AG04449 (cell line): ENCODE measurements at regions not wholly inside any gene's neighbourhood (a gene's known extent, or its start where the extent isn't known, plus 50 kb on each side); places are given as distances from the start of the nearest gene placed in this dataset.

Experiments
- CTCF ChIA-PET: fragments of 350-600 bp; formaldehyde crosslinking; extraction: SDS; loops from one replicate; lab custom pipeline; 2021; ENCODE audit warnings: antibody characterized with exemption; lab: Yijun Ruan, JAX
- POLR2A ChIA-PET: fragments of 400-600, 350-600 bp; formaldehyde crosslinking; extraction: SDS; loops from one replicate; lab custom pipeline; 2020; ENCODE audit warnings: antibody characterized with exemption, inconsistent platforms; lab: Yijun Ruan, JAX
- DNase-seq: peaks from one replicate; pipeline ENCODE4 v3.0.0-alpha.2; 2010; ENCODE audit warnings: low read depth, low spot score
- H3K4me3 ChIP-seq: 2 replicates; pipeline ENCODE4 v1.5.1; 2011; ENCODE audit warnings: low read depth, mild to moderate bottlenecking, control low read depth, low read length
- TF ChIP-seq, protein P1 (sequence below): IDR thresholded peaks from one replicate; pipeline ENCODE4 v1.5.1; 2011; ENCODE audit warnings: mild to moderate bottlenecking, moderate library complexity, low read length, control low read depth, inconsistent platforms; ENCODE audit not compliant: insufficient read depth; ENCODE audit errors: missing control alignments

GRCh38 chr10:10647331-10647730 lies 370.3 kb upstream of the CELF2 start:
- TF ChIP-seq, protein P1, sequence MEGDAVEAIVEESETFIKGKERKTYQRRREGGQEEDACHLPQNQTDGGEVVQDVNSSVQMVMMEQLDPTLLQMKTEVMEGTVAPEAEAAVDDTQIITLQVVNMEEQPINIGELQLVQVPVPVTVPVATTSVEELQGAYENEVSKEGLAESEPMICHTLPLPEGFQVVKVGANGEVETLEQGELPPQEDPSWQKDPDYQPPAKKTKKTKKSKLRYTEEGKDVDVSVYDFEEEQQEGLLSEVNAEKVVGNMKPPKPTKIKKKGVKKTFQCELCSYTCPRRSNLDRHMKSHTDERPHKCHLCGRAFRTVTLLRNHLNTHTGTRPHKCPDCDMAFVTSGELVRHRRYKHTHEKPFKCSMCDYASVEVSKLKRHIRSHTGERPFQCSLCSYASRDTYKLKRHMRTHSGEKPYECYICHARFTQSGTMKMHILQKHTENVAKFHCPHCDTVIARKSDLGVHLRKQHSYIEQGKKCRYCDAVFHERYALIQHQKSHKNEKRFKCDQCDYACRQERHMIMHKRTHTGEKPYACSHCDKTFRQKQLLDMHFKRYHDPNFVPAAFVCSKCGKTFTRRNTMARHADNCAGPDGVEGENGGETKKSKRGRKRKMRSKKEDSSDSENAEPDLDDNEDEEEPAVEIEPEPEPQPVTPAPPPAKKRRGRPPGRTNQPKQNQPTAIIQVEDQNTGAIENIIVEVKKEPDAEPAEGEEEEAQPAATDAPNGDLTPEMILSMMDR: no peak

GRCh38 chr10:10657139-10657760 lies 360.4 kb upstream of the CELF2 start:
- CTCF ChIA-PET: interaction anchor here (1.0 kb wide), 1 partner anchor 377 kb away, joined by 4 read pairs; no protein-coding TSS in a partner anchor
- DNase-seq: no peak
- H3K4me3 ChIP-seq: no peak overlapping the region
- TF ChIP-seq, protein P1: no peak
- POLR2A ChIA-PET: no interaction called here

More at GRCh38 chr10:10647331-10647730, 370.3 kb upstream of the CELF2 start:
- no peak for DNase-seq
- H3K4me3 ChIP-seq: no peak overlapping the region
- ChIA-PET CTCF (no interaction called here), POLR2A (no interaction called here)

DNA sequence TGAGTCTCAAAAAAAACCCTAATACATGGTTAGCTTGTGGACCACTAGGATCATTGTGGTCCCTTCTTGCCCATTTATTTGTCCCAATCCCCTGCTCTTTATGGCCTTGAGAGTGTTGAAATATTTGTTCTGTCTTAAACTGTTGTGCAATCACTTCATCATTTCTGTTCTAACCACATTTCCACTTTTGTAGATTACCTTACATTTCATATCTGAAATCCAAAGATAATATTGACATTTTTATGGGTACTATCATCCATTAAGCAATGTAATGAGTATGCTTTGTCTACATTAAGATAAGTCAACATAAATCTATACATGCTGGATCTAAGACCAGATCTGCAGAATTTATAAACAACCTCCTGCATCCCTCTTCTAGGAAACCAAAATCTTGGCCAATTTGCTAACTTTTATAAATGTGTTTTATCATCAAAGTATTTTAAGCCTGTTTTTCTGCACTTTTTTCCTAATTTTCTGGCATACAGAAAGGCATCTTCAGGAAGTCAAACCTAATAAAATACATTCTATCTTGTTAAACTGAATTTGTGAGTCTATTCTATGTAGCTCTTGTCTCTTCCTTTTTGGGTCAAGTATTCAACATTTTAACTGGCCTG lies 359.4 kb upstream of the CELF2 start:
- POLR2A ChIA-PET: no interaction called here
- H3K4me3 ChIP-seq: no peak overlapping the region
- CTCF ChIA-PET: interaction anchor here (1.0 to 1.7 kb wide), 2 partner anchors 376 to 1315 kb away, joined by 3 to 4 read pairs; no protein-coding TSS in a partner anchor
- DNase-seq: no peak
- TF ChIP-seq, protein P1: no peak

- no peak overlapping the region for H3K4me3 ChIP-seq
- CTCF ChIA-PET: no interaction called here
- TF ChIP-seq, protein P1: no peak
- POLR2A ChIA-PET: no interaction called here
- DNase-seq: no peak
These were observed 357.6 kb upstream of the CELF2 start for GRCh38 chr10:10660054-10660453.

DNA sequence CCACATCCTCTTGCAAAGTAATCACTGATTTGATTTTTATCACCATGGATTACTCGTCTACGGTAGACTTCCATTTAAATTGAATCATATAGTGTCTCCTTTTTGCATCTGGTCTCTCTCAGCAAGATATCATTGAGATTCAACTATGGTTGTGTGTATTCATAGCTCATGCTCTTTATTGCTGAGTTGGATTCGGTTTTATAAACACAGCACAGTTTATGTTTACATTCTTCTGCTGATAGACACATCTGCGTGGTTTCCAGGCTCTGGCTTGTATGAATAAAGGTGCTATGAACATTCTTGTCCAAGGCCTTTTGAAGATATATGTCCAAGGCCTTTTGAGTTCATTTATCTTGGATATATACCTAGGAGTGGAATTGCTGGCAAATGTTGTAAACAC lies 356.5 kb upstream of the CELF2 start:
- H3K4me3 ChIP-seq: no peak overlapping the region
- TF ChIP-seq, protein P1: no peak
- POLR2A ChIA-PET: no interaction called here
- CTCF ChIA-PET: no interaction called here
- no peak for DNase-seq

- DNase-seq: no peak
- POLR2A ChIA-PET: no interaction called here
- TF ChIP-seq, protein P1: no peak
- CTCF ChIA-PET: no interaction called here
- no peak overlapping the region for H3K4me3 ChIP-seq
These were observed 354.8 kb upstream of the CELF2 start for GRCh38 chr10:10662716-10663408.
